ENCODE measurements at regions not wholly inside any gene's neighbourhood (a gene's known extent, or its start where the extent isn't known, plus 50 kb on each side); places are given as distances from the start of the nearest gene placed in this dataset.

GRCh38 chr11:115017529-115017928 is 339.2 kb downstream of the NXPE2 start:
- TF ChIP-seq CTCF (conservative IDR thresholded peaks at IDR 0.05) = no peak
- no peak overlapping the region for H3K27ac ChIP-seq

- TF ChIP-seq CTCF (conservative IDR thresholded peaks at IDR 0.05) = no peak
- H3K27ac ChIP-seq = no peak overlapping the region
These were observed 351.8 kb downstream of the NXPE2 start for GRCh38 chr11:115030166-115030565.

- TF ChIP-seq CTCF (conservative IDR thresholded peaks at IDR 0.05) = no peak
These were observed 358.3 kb downstream of the NXPE2 start for GRCh38 chr11:115036406-115037180.

GRCh38 chr11:115042002-115042401 is 363.7 kb downstream of the NXPE2 start:
- no peak overlapping the region for H3K27ac ChIP-seq

More at GRCh38 chr11:115036406-115037180, 358.3 kb downstream of the NXPE2 start:
- H3K27ac ChIP-seq = no peak overlapping the region

GRCh38 chr11:115047631-115048030 is 369.3 kb downstream of the NXPE2 start:
- H3K27ac ChIP-seq = no peak overlapping the region
- TF ChIP-seq CTCF (conservative IDR thresholded peaks at IDR 0.05) = no peak

More at GRCh38 chr11:115042002-115042401, 363.7 kb downstream of the NXPE2 start:
- no peak for TF ChIP-seq CTCF (conservative IDR thresholded peaks at IDR 0.05)

- no peak for TF ChIP-seq CTCF (conservative IDR thresholded peaks at IDR 0.05)
These were observed 371.5 kb downstream of the NXPE2 start for GRCh38 chr11:115049796-115050195.

GRCh38 chr11:115050756-115051155 is 372.4 kb downstream of the NXPE2 start:
- no peak for TF ChIP-seq CTCF (conservative IDR thresholded peaks at IDR 0.05)
- no peak overlapping the region for H3K27ac ChIP-seq

More at GRCh38 chr11:115049796-115050195, 371.5 kb downstream of the NXPE2 start:
- no peak overlapping the region for H3K27ac ChIP-seq

All from VCaP (cell line).